Upper lobe of left lung (tissue), 6 donors: ENCODE measurements at regions not wholly inside any gene's neighbourhood (a gene's known extent, or its start where the extent isn't known, plus 50 kb on each side); places are given as distances from the start of the nearest gene placed in this dataset.
A peak's percentile ranks its signal among the peaks of the same experiment; 100 is the strongest.

Source experiments
- ATAC-seq, 2 donors: fragments of 200-7000 bp; cut with Tn5 transposase; one replicate each; pipeline ENCODE4 v1.9.1; 2022; ENCODE audit warnings: mild to moderate bottlenecking in 2 of 2, moderate library complexity in 2 of 2; ENCODE audit not compliant: low FRiP score in 2 of 2
- DNase-seq, 2 donors: peaks; one replicate each; pipeline ENCODE4 v3.0.0-alpha.2; 2019 to 2020
- H3K27ac ChIP-seq, 4 donors: fragments of 200-600 bp; sonication (generic); one replicate each; pipeline ENCODE4 v1.5.1; 2016 to 2019
- H3K27me3 ChIP-seq, 4 donors: fragments of 200-600 bp; sonication (generic); one replicate each; pipeline ENCODE4 v1.5.1; 2017 to 2019
- H3K36me3 ChIP-seq, 4 donors: fragments of 200-600 bp; sonication (generic); one replicate each; pipeline ENCODE4 v1.5.1; 2016 to 2019
- H3K4me1 ChIP-seq, 4 donors: fragments of 200-600 bp; sonication (generic); one replicate each; pipeline ENCODE4 v1.5.1; 2018 to 2019
- H3K4me3 ChIP-seq, 4 donors: fragments of 200-600 bp; sonication (generic); one replicate each; pipeline ENCODE4 v1.5.1; 2017 to 2019; ENCODE audit warnings: mild to moderate bottlenecking in 2 of 4, moderate library complexity in 1 of 4
- H3K9me3 ChIP-seq, 4 donors: fragments of 200-600 bp; sonication (generic); one replicate each; pipeline ENCODE4 v1.5.1; 2018 to 2019
- EP300 ChIP-seq, 4 donors: sonication (generic); formaldehyde crosslinking; IDR thresholded peaks; one replicate each; pipeline ENCODE4 v1.5.1; 2017; ENCODE audit warnings: antibody characterized with exemption in 4 of 4, control low read depth in 2 of 4
- POLR2A ChIP-seq, 4 donors: fragments of 450-650 bp; IDR thresholded peaks; one replicate each; pipeline ENCODE4 v1.5.1; 2016 to 2017; ENCODE audit warnings: antibody characterized with exemption in 4 of 4, mild to moderate bottlenecking in 2 of 4
- POLR2AphosphoS5 ChIP-seq, 2 donors: sonication (generic); formaldehyde crosslinking; IDR thresholded peaks; one replicate each; pipeline ENCODE4 v1.5.1; 2017; ENCODE audit warnings: antibody characterized with exemption in 2 of 2
- WGBS, 2 donors: methylation state at CpG; one replicate each; pipeline ENCODE4 v1.1.5; 2017 to 2018; 5-methylcytosine and 5-hydroxymethylcytosine counted together
- TF ChIP-seq, protein P1 (sequence below), 6 experiments: fragments of 450-650 bp in 4 of 6; fragments of 200-600 bp in 2 of 6; sonication (generic) in 2 of 6; IDR thresholded peaks; one replicate each; pipeline ENCODE4 v1.5.1; 2016 to 2019; ENCODE audit warnings: antibody characterized with exemption in 6 of 6
- donor health status: DM: no; HTN: no; CAD: no; lungs with moderate emphysema.
- donor health status: DM: no; HTN: yes; CAD: no; lungs with severe emphysema.

DNA sequence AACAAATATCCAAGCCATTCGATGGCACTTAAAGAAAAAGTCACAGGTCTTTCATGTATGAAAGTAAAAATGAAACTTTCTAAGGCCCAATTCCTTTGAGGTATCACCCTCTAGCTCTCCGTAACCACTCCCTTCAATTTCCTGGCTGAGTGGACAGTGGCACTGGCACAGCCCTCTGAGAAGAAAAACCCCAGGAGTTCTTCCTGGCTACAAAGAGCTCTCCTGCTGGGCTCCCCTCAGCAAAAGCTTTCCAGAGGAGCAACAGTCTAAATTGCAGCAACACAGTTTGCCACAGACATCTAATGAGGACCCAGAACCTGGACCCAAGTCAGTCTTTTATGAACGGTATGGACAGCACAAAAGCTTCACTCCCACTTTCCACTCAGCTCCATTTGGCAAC, 71.8 kb downstream of the FUNDC1 start:
- Histone ChIP-seq H3K27ac (no peak overlapping the region), H3K27me3 (no peaks in the 10 kb centered on the region), H3K4me1 (no peaks in the 10 kb centered on the region), H3K9me3 (no peaks in the 10 kb centered on the region), H3K36me3 (no peaks in the 10 kb centered on the region), H3K4me3 (no peak overlapping the region)
- ATAC-seq, result no peak
- 76 to 81% methylated on average over 2 to 3 of the region's 3 CpGs for WGBS, 2 donors
- DNase-seq, result no peak
- TF ChIP-seq POLR2AphosphoS5 (IDR thresholded peaks at IDR 0.05) (no peak), POLR2A (IDR thresholded peaks at IDR 0.05) (no peak), EP300 (IDR thresholded peaks at IDR 0.05) (no peak)
- TF ChIP-seq, protein P1, sequence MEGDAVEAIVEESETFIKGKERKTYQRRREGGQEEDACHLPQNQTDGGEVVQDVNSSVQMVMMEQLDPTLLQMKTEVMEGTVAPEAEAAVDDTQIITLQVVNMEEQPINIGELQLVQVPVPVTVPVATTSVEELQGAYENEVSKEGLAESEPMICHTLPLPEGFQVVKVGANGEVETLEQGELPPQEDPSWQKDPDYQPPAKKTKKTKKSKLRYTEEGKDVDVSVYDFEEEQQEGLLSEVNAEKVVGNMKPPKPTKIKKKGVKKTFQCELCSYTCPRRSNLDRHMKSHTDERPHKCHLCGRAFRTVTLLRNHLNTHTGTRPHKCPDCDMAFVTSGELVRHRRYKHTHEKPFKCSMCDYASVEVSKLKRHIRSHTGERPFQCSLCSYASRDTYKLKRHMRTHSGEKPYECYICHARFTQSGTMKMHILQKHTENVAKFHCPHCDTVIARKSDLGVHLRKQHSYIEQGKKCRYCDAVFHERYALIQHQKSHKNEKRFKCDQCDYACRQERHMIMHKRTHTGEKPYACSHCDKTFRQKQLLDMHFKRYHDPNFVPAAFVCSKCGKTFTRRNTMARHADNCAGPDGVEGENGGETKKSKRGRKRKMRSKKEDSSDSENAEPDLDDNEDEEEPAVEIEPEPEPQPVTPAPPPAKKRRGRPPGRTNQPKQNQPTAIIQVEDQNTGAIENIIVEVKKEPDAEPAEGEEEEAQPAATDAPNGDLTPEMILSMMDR (IDR thresholded peaks at IDR 0.05), result no peak

DNA sequence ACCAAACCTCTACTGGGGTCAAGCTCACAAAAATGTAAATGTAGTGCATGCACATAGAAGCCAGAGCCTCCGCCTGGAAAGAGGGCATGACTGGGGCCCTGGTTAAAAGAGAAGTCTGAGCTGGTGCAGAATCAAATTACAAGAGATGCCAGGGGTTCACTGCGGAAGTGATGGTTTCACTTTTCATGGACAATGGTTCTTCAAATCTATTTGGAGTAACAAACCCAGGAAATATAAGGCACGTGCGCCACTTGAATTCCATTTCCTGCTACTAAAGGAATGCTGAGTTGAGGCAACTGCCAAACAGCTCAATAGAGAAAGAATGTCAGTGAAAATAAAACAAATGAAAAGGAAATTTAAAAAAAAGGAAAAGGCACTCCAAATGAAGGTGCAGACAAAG, 79.8 kb downstream of the FUNDC1 start:
- H3K4me3 ChIP-seq, result no peak overlapping the region
- H3K36me3 ChIP-seq, result no peaks in the 10 kb centered on the region
- peaks cover 0 to 3% (median 2%) of the 10 kb centered on the region in 4 donors for H3K4me1 ChIP-seq
- no peak for TF ChIP-seq EP300 (IDR thresholded peaks at IDR 0.05)
- no peak for TF ChIP-seq POLR2AphosphoS5 (IDR thresholded peaks at IDR 0.05)
- TF ChIP-seq, protein P1 (IDR thresholded peaks at IDR 0.05), result no peak
- TF ChIP-seq POLR2A (IDR thresholded peaks at IDR 0.05), result no peak
- no peaks in the 10 kb centered on the region for H3K9me3 ChIP-seq
- DNase-seq (peak in 1 of 2 donors; percentile 52), ATAC-seq (no peak)
- H3K27ac ChIP-seq, result no peak overlapping the region
- no peaks in the 10 kb centered on the region for H3K27me3 ChIP-seq
- WGBS, 2 donors, result 12 to 40% methylated on average over 4 of the region's 4 CpGs

DNA sequence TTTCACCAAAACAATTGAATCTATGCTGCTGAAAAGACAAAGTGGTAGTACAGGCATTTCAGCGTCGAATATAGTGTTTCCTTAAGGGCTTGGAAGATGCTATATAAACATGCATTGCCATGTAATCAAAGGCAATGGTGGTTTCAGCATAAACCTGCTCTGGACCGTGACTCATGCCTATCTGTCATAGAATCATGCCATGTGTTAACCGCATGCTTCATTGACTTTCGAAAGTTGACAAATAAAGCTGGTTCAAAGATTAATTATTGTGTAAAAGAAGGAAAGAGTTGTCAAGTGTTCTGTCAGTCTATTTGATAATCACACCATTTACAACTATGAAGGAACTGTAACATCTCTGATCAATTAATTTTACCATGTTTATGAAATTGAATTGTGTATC, 83.2 kb downstream of the FUNDC1 start:
- Histone ChIP-seq H3K4me1 (peaks cover 0 to 3% (median 2%) of the 10 kb centered on the region in 4 donors), H3K4me3 (no peak overlapping the region), H3K27me3 (no peaks in the 10 kb centered on the region), H3K36me3 (no peaks in the 10 kb centered on the region), H3K9me3 (peaks cover 0 to 5% (median 0%) of the 10 kb centered on the region in 4 donors), H3K27ac (no peak overlapping the region)
- no peak for TF ChIP-seq EP300 (IDR thresholded peaks at IDR 0.05)
- TF ChIP-seq POLR2A (IDR thresholded peaks at IDR 0.05), result no peak
- no peak for TF ChIP-seq POLR2AphosphoS5 (IDR thresholded peaks at IDR 0.05)
- TF ChIP-seq, protein P1 (IDR thresholded peaks at IDR 0.05), result no peak
- 89 to 96% methylated on average over 5 of the region's 5 CpGs for WGBS, 2 donors
- DNase-seq (no peak), ATAC-seq (no peak)

DNA sequence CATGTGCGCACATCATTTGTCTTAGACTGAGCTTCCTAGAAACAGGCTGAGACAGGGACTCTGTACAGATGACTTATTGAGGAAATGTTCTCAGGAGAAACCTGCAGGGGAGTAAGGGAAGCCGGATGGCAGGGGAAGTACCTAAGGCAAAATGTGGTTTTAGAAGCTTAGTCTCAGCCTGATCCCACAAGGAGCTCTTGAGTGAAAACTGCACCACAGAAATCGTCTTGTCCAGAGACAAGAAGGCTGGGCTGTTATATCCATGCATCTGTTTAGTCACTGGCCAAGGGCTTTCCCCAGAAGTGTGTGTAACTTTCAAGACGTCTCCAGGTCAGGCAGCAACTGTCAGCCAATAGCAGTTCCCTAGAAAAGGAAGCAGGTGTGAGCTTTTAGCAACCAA, 86.0 kb downstream of the FUNDC1 start:
- no peak overlapping the region for H3K27ac ChIP-seq
- no peaks in the 10 kb centered on the region for H3K36me3 ChIP-seq
- 76 to 89% methylated on average over 2 to 4 of the region's 4 CpGs for WGBS, 2 donors
- no peak for DNase-seq
- H3K4me3 ChIP-seq, result no peak overlapping the region
- H3K4me1 ChIP-seq, result no peaks in the 10 kb centered on the region
- H3K27me3 ChIP-seq, result no peaks in the 10 kb centered on the region
- ATAC-seq, result no peak
- TF ChIP-seq POLR2A (IDR thresholded peaks at IDR 0.05), result no peak
- no peak for TF ChIP-seq EP300 (IDR thresholded peaks at IDR 0.05)
- no peak for TF ChIP-seq POLR2AphosphoS5 (IDR thresholded peaks at IDR 0.05)
- TF ChIP-seq, protein P1 (IDR thresholded peaks at IDR 0.05), result no peak
- H3K9me3 ChIP-seq, result peaks cover 0 to 5% (median 0%) of the 10 kb centered on the region in 4 donors

DNA sequence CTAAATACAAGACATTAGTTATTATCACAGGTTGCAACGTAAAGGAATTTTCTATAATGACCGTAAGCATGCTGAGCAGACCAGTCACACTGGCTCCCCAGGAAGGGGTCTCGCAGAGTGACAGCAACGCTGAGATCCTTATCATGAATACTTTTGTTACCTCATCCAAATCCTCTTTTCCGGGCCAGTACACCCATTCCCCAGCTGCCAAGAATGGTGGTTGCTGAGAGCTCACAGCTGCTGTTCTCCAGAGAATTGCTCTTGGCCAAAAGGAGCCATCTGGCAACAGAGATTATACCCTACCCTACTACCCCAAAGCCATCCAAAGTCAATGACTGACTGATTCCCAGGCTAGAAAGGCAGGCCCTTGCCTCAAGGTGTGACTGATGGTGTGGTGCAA, 91.6 kb downstream of the FUNDC1 start:
- TF ChIP-seq POLR2AphosphoS5 (IDR thresholded peaks at IDR 0.05) (no peak), EP300 (IDR thresholded peaks at IDR 0.05) (no peak), POLR2A (IDR thresholded peaks at IDR 0.05) (no peak)
- TF ChIP-seq, protein P1 (IDR thresholded peaks at IDR 0.05), result no peak
- H3K4me1 ChIP-seq, result no peaks in the 10 kb centered on the region
- H3K27ac ChIP-seq, result no peak overlapping the region
- no peaks in the 10 kb centered on the region for H3K27me3 ChIP-seq
- DNase-seq (no peak), ATAC-seq (no peak)
- H3K36me3 ChIP-seq, result no peaks in the 10 kb centered on the region
- WGBS, 2 donors, result 66 to 79% methylated on average over 3 to 5 of the region's 5 CpGs
- H3K9me3 ChIP-seq, result no peaks in the 10 kb centered on the region
- no peak overlapping the region for H3K4me3 ChIP-seq
